ENCODE measurements at regions not wholly inside any gene's neighbourhood (a gene's known extent, or its start where the extent isn't known, plus 50 kb on each side); places are given as distances from the start of the nearest gene placed in this dataset.

DNA sequence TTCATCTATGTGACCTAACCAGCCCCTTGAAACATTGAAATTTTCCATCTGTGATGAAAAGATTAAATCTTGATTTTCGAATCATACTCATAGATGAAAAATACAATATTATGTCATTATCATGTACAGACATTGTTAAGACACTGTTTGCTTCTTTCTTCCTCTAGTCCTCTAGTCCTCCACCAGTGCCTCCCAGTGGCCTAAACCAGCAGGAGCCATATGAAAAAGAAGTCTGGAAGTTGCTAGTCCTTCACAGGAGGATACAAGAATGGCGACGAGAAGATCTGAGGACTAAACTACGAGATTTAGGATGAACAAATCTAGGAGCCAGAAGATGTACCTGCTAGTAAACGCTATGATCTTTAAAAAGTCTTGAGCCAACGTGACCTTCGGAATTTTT is 134.1 kb downstream of the SLC17A6 start:
- H3K4me3 Mint-ChIP-seq, result no peak overlapping the region
- no peaks in the 10 kb centered on the region for H3K4me1 Mint-ChIP-seq (ENCODE audit: low read depth)
- H3K9me3 Mint-ChIP-seq, result no peaks in the 10 kb centered on the region
- H3K36me3 Mint-ChIP-seq (ENCODE audit: low read depth), result no peaks in the 10 kb centered on the region
- H3K27me3 Mint-ChIP-seq, result peaks cover 5% of the 10 kb centered on the region
- no peak overlapping the region for H3K27ac Mint-ChIP-seq

- Mint-ChIP-seq H3K27me3 (peaks cover 5% of the 10 kb centered on the region), H3K4me1 (ENCODE audit: low read depth) (no peaks in the 10 kb centered on the region), H3K36me3 (ENCODE audit: low read depth) (no peaks in the 10 kb centered on the region), H3K27ac (no peak overlapping the region), H3K4me3 (no peak overlapping the region), H3K9me3 (no peaks in the 10 kb centered on the region)
Observed at GRCh38 chr11:22471385-22471784, 133.2 kb downstream of the SLC17A6 start.

DNA sequence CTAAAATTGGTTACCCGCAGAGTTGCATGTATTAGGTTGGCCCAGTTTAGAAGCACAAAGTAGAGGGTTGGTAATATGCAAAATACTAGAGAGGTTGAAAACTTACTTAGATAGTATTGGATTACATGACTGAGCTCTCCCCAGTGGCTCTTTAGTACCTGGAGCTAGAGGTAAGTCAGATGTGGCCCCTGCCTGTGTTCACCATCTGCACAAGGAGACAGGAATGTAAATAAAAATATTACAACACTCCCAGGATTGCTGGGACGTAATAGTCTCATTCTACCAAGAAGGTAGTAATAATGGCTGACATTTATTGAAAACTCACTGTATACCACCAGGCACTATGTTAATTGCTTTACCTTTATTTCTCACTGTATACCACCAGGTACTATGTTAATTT is 129.6 kb downstream of the SLC17A6 start:
- H3K4me1 Mint-ChIP-seq (ENCODE audit: low read depth), result no peaks in the 10 kb centered on the region
- peaks cover 4% of the 10 kb centered on the region for H3K27me3 Mint-ChIP-seq
- no peaks in the 10 kb centered on the region for H3K36me3 Mint-ChIP-seq (ENCODE audit: low read depth)
- no peak overlapping the region for H3K4me3 Mint-ChIP-seq
- H3K27ac Mint-ChIP-seq, result no peak overlapping the region
- H3K9me3 Mint-ChIP-seq, result no peaks in the 10 kb centered on the region

DNA sequence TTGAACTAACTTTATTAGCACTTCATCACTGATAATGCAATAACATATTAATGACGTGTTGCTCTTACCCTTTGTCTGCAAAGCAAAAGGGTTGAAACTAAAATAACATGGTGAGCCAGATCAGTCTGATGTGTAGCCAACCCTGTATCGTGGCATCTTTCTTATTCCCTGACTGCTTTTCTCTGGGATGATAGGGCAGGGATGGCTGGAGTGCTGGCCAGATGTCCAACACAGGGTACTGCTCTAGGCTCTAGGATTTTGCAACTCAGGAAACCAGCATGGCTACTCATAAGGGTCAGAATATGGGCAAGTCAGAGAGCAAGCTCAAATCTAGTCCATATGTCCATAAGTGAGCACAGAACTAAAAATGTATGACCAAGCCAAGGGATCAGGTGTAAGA is 129.1 kb downstream of the SLC17A6 start:
- H3K27ac Mint-ChIP-seq, result no peak overlapping the region
- H3K4me1 Mint-ChIP-seq (ENCODE audit: low read depth), result no peaks in the 10 kb centered on the region
- H3K4me3 Mint-ChIP-seq, result no peak overlapping the region
- no peaks in the 10 kb centered on the region for H3K36me3 Mint-ChIP-seq (ENCODE audit: low read depth)
- no peaks in the 10 kb centered on the region for H3K9me3 Mint-ChIP-seq
- peaks cover 4% of the 10 kb centered on the region for H3K27me3 Mint-ChIP-seq

- no peaks in the 10 kb centered on the region for H3K36me3 Mint-ChIP-seq (ENCODE audit: low read depth)
- H3K9me3 Mint-ChIP-seq, result no peaks in the 10 kb centered on the region
- H3K4me3 Mint-ChIP-seq, result no peak overlapping the region
- H3K4me1 Mint-ChIP-seq (ENCODE audit: low read depth), result no peaks in the 10 kb centered on the region
- H3K27ac Mint-ChIP-seq, result no peak overlapping the region
- peaks cover 4% of the 10 kb centered on the region for H3K27me3 Mint-ChIP-seq
Observed at GRCh38 chr11:22466809-22467208, 128.6 kb downstream of the SLC17A6 start.

- no peaks in the 10 kb centered on the region for H3K4me1 Mint-ChIP-seq (ENCODE audit: low read depth)
- H3K9me3 Mint-ChIP-seq, result no peaks in the 10 kb centered on the region
- H3K27ac Mint-ChIP-seq, result no peak overlapping the region
- peaks cover 4% of the 10 kb centered on the region for H3K27me3 Mint-ChIP-seq
- no peaks in the 10 kb centered on the region for H3K36me3 Mint-ChIP-seq (ENCODE audit: low read depth)
- H3K4me3 Mint-ChIP-seq, result no peak overlapping the region
Observed at GRCh38 chr11:22466351-22466750, 128.2 kb downstream of the SLC17A6 start.

DNA sequence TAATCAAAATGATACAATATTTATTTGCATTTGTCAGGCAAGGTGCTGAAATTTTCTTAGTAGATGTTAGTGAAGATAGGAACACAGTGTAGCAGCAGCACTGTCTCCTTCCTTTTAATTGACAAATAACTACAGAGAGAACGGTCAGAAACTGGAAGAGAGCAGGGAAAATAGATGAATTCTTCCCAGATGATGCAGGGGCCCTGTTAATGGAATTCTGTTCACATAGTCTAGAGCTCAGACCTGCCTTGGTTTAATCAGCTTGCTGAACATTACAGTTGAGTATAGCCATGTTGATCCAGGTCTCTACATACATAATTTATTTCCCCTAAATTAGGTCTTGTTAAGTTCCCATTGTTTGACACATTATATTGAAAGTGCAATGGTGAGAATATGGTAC is 127.4 kb downstream of the SLC17A6 start:
- H3K9me3 Mint-ChIP-seq, result no peaks in the 10 kb centered on the region
- no peaks in the 10 kb centered on the region for H3K4me1 Mint-ChIP-seq (ENCODE audit: low read depth)
- H3K27ac Mint-ChIP-seq, result no peak overlapping the region
- no peak overlapping the region for H3K4me3 Mint-ChIP-seq
- no peaks in the 10 kb centered on the region for H3K36me3 Mint-ChIP-seq (ENCODE audit: low read depth)
- H3K27me3 Mint-ChIP-seq, result peaks cover 4% of the 10 kb centered on the region

- Mint-ChIP-seq H3K4me1 (ENCODE audit: low read depth) (no peaks in the 10 kb centered on the region), H3K27ac (no peak overlapping the region), H3K4me3 (no peak overlapping the region)
Observed at GRCh38 chr11:22461626-22462025, 123.4 kb downstream of the SLC17A6 start.

GRCh38 chr11:22460181-22460580 is 122.0 kb downstream of the SLC17A6 start:
- H3K27me3 Mint-ChIP-seq, result peaks cover 4% of the 10 kb centered on the region
- no peaks in the 10 kb centered on the region for H3K36me3 Mint-ChIP-seq (ENCODE audit: low read depth)
- no peak overlapping the region for H3K4me3 Mint-ChIP-seq
- H3K9me3 Mint-ChIP-seq, result no peaks in the 10 kb centered on the region
- H3K27ac Mint-ChIP-seq, result no peak overlapping the region
- H3K4me1 Mint-ChIP-seq (ENCODE audit: low read depth), result no peaks in the 10 kb centered on the region

More at GRCh38 chr11:22461626-22462025, 123.4 kb downstream of the SLC17A6 start:
- Mint-ChIP-seq H3K9me3 (no peaks in the 10 kb centered on the region), H3K36me3 (ENCODE audit: low read depth) (no peaks in the 10 kb centered on the region), H3K27me3 (peaks cover 4% of the 10 kb centered on the region)

DNA sequence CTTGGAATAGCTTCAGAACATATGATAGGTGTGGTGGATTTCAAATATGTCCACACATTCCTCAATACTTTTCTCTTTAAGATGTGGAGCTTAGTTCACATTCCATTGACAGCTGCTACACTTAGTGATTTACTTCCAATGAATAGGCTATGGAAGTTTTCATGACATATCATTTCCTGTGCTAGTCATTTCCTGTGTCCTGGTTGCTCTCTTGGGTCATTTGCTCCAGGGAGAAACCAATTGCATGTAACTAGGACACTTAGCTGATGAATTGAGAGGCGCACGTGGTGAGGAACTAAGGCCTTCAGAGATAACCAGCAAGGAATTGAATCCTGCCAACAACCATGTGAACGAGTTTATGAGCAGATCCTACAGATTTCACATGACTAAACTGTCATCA is 120.9 kb downstream of the SLC17A6 start:
- no peaks in the 10 kb centered on the region for H3K9me3 Mint-ChIP-seq
- no peaks in the 10 kb centered on the region for H3K4me1 Mint-ChIP-seq (ENCODE audit: low read depth)
- H3K36me3 Mint-ChIP-seq (ENCODE audit: low read depth), result no peaks in the 10 kb centered on the region
- no peaks in the 10 kb centered on the region for H3K27me3 Mint-ChIP-seq
- no peak overlapping the region for H3K4me3 Mint-ChIP-seq
- H3K27ac Mint-ChIP-seq, result no peak overlapping the region

GRCh38 chr11:22458161-22458560 is 120.0 kb downstream of the SLC17A6 start:
- no peak overlapping the region for H3K27ac Mint-ChIP-seq
- no peak overlapping the region for H3K4me3 Mint-ChIP-seq
- no peaks in the 10 kb centered on the region for H3K27me3 Mint-ChIP-seq
- no peaks in the 10 kb centered on the region for H3K9me3 Mint-ChIP-seq
- H3K36me3 Mint-ChIP-seq (ENCODE audit: low read depth), result no peaks in the 10 kb centered on the region
- no peaks in the 10 kb centered on the region for H3K4me1 Mint-ChIP-seq (ENCODE audit: low read depth)

- no peaks in the 10 kb centered on the region for H3K4me1 Mint-ChIP-seq (ENCODE audit: low read depth)
- no peak overlapping the region for H3K4me3 Mint-ChIP-seq
- H3K27ac Mint-ChIP-seq, result no peak overlapping the region
- H3K36me3 Mint-ChIP-seq (ENCODE audit: low read depth), result no peaks in the 10 kb centered on the region
- H3K27me3 Mint-ChIP-seq, result peaks cover 3% of the 10 kb centered on the region
- H3K9me3 Mint-ChIP-seq, result no peaks in the 10 kb centered on the region
Observed at GRCh38 chr11:22456993-22457762, 119.0 kb downstream of the SLC17A6 start.

- H3K4me3 Mint-ChIP-seq, result no peak overlapping the region
- no peaks in the 10 kb centered on the region for H3K4me1 Mint-ChIP-seq (ENCODE audit: low read depth)
- H3K27me3 Mint-ChIP-seq, result peaks cover 7% of the 10 kb centered on the region
- no peaks in the 10 kb centered on the region for H3K36me3 Mint-ChIP-seq (ENCODE audit: low read depth)
- H3K27ac Mint-ChIP-seq, result no peak overlapping the region
- H3K9me3 Mint-ChIP-seq, result no peaks in the 10 kb centered on the region
Observed at GRCh38 chr11:22454461-22455090, 116.4 kb downstream of the SLC17A6 start.

DNA sequence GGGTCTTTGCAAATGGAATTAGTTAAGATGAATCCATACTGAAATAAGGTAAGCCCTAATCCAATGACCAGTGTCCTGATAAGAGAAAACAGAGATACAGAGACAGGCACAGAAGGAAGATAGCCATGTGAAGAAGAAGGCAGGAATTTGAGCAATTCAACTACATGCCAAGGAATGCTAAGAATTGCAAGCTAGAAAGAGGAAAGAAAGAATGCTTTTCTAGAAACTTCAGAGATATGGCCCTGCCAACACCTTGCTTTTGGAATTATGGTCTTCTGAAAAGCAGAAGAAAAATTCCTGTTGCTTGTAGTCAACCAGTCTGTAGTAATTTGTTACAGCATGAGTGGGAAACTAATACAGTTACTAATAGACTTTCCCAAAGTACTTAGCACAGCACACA is 111.3 kb downstream of the SLC17A6 start:
- H3K4me3 Mint-ChIP-seq, result no peak overlapping the region
- peaks cover 11% of the 10 kb centered on the region for H3K27me3 Mint-ChIP-seq
- H3K27ac Mint-ChIP-seq, result no peak overlapping the region
- no peaks in the 10 kb centered on the region for H3K36me3 Mint-ChIP-seq (ENCODE audit: low read depth)
- no peaks in the 10 kb centered on the region for H3K4me1 Mint-ChIP-seq (ENCODE audit: low read depth)
- no peaks in the 10 kb centered on the region for H3K9me3 Mint-ChIP-seq

DNA sequence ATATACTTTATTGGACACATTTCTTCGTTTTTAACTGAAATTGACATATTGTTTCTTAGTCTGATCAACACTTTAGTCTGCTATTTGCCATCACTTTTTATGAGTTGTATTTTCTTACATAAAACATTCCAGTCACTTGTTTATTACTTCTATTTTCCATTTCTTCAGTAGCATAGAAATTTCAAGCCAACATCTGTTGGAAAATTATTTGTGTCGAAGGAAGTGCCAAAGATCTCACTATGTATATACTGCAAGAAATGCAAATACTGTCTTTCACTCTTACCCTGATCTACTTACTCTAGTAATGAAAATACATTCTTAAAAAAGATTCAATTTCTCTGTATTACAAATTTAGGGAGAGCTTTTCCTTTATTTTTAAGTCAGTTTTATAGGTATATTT is 105.9 kb downstream of the SLC17A6 start:
- H3K4me3 Mint-ChIP-seq, result no peak overlapping the region
- H3K27me3 Mint-ChIP-seq, result peaks cover 4% of the 10 kb centered on the region

GRCh38 chr11:22441831-22442230 is 103.7 kb downstream of the SLC17A6 start:
- H3K36me3 Mint-ChIP-seq (ENCODE audit: low read depth), result no peaks in the 10 kb centered on the region
- no peaks in the 10 kb centered on the region for H3K4me1 Mint-ChIP-seq (ENCODE audit: low read depth)
- H3K27ac Mint-ChIP-seq, result no peak overlapping the region
- H3K9me3 Mint-ChIP-seq, result no peaks in the 10 kb centered on the region
- no peak overlapping the region for H3K4me3 Mint-ChIP-seq
- no peaks in the 10 kb centered on the region for H3K27me3 Mint-ChIP-seq

More for the DNA sequence above, 105.9 kb downstream of the SLC17A6 start:
- H3K9me3 Mint-ChIP-seq, result no peaks in the 10 kb centered on the region
- no peak overlapping the region for H3K27ac Mint-ChIP-seq
- no peaks in the 10 kb centered on the region for H3K36me3 Mint-ChIP-seq (ENCODE audit: low read depth)
- no peaks in the 10 kb centered on the region for H3K4me1 Mint-ChIP-seq (ENCODE audit: low read depth)

All from stimulated activated naive CD8-positive, alpha-beta T cell treated with anti-CD3 and anti-CD28 coated beads, Interleukin-15, Interleukin-2, amounts not matched to agents 100 ng/mL and 50 ng/mL, for 24 hours (primary cell).